Calu3 (cell line): ENCODE measurements at regions not wholly inside any gene's neighbourhood (a gene's known extent, or its start where the extent isn't known, plus 50 kb on each side); places are given as distances from the start of the nearest gene placed in this dataset.

Experiments used
- BruUV-seq: library from RNA; stranded (reverse); fragments of 400-500 nt; replicated peaks from 2 replicates; lab custom pipeline; 2021; lab: Mats Ljungman, UMichigan
- CTCF ChIA-PET: fragments of 300-600 bp; sonication (Branson Sonifier 250); formaldehyde crosslinking; loops from one replicate; lab custom pipeline; 2022; ENCODE audit warnings: antibody characterized with exemption; lab: Charles Lee
- DNase-seq: peaks from one replicate; pipeline ENCODE4 v3.0.0; 2022
- H3K27ac Mint-ChIP-seq: one replicate; pipeline ENCODE4 v1.8.0; 2022; ENCODE audit warnings: mixed read lengths; ENCODE audit not compliant: unreplicated experiment
- H3K27me3 Mint-ChIP-seq: one replicate; pipeline ENCODE4 v1.8.0; 2022; ENCODE audit warnings: mixed read lengths; ENCODE audit not compliant: unreplicated experiment
- H3K36me3 Mint-ChIP-seq: one replicate; pipeline ENCODE4 v1.8.0; 2022; ENCODE audit warnings: mild to moderate bottlenecking, moderate library complexity, mixed read lengths; ENCODE audit not compliant: insufficient read depth, unreplicated experiment
- H3K4me1 Mint-ChIP-seq: one replicate; pipeline ENCODE4 v1.8.0; 2022; ENCODE audit warnings: mild to moderate bottlenecking, low read depth, mixed read lengths; ENCODE audit not compliant: unreplicated experiment
- H3K4me3 Mint-ChIP-seq: one replicate; pipeline ENCODE4 v1.8.0; 2022; ENCODE audit warnings: mild to moderate bottlenecking, low read depth, moderate library complexity, mixed read lengths; ENCODE audit not compliant: unreplicated experiment
- H3K9me3 Mint-ChIP-seq: one replicate; pipeline ENCODE4 v1.8.0; 2022; ENCODE audit warnings: low read depth, mixed read lengths; ENCODE audit not compliant: unreplicated experiment
- intact Hi-C: fragments of 100-400 bp; cut with micrococcal nuclease; formaldehyde crosslinking; loops from one replicate; pipeline ENCODE4 v1.10.0; 2022; ENCODE audit not compliant: unreplicated experiment
- TF ChIP-seq, protein P1 (sequence below): fragments of 200-600 bp; IDR thresholded peaks from one replicate; pipeline ENCODE4 v1.8.0; 2022; ENCODE audit warnings: antibody characterized with exemption; ENCODE audit not compliant: unreplicated experiment

DNA sequence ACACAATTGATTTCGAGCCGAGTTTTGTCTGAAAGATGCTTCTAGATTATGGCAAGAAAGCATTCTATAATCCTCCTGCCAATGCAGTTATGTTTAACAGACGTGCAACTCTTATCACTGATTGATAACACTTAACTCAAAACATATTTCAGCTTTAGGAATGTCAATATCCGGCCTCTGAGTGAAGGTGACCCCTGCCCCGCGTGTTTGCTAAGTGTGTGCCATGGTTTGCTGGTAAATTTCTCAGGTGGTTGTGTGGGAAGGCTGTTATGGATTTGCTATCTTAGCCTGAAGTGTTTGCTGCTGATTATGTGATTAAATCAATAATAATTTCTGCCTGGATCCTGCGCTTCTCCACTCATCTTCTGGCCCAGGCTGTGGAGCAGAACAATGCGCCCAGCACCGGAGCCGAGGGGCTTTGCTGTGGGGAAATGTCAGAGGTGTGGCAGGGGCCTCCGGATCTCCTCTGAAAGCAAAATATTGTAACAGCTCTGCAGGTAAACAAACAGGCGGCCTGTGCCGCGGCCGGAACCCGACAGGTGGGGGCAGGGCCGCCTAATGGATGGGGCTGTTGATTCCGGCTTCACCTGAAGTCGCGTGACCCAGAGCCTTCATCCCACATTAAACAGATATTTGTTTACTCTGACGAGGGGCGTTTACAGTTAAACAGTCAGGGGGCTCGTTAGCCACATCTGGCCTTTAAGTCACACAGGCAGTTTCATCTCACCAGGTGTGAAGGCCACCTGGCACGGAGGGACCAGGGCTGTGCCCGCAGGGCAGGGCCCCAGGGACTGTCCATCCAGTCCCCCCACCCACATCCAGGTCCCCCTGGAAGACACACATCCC lies 210.7 kb upstream of the SALL3 start:
- no peak for DNase-seq
- CTCF ChIA-PET = no interaction called here
- no TSS peak for BruUV-seq
- Mint-ChIP-seq H3K36me3 (no peaks in the 10 kb centered on the region), H3K27me3 (no peaks in the 10 kb centered on the region), H3K4me3 (no peak overlapping the region), H3K27ac (no peak overlapping the region), H3K4me1 (no peaks in the 10 kb centered on the region), H3K9me3 (peaks cover 2% of the 10 kb centered on the region)
- intact Hi-C loops = no loop called here
- TF ChIP-seq, protein P1, sequence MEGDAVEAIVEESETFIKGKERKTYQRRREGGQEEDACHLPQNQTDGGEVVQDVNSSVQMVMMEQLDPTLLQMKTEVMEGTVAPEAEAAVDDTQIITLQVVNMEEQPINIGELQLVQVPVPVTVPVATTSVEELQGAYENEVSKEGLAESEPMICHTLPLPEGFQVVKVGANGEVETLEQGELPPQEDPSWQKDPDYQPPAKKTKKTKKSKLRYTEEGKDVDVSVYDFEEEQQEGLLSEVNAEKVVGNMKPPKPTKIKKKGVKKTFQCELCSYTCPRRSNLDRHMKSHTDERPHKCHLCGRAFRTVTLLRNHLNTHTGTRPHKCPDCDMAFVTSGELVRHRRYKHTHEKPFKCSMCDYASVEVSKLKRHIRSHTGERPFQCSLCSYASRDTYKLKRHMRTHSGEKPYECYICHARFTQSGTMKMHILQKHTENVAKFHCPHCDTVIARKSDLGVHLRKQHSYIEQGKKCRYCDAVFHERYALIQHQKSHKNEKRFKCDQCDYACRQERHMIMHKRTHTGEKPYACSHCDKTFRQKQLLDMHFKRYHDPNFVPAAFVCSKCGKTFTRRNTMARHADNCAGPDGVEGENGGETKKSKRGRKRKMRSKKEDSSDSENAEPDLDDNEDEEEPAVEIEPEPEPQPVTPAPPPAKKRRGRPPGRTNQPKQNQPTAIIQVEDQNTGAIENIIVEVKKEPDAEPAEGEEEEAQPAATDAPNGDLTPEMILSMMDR = no peak

DNA sequence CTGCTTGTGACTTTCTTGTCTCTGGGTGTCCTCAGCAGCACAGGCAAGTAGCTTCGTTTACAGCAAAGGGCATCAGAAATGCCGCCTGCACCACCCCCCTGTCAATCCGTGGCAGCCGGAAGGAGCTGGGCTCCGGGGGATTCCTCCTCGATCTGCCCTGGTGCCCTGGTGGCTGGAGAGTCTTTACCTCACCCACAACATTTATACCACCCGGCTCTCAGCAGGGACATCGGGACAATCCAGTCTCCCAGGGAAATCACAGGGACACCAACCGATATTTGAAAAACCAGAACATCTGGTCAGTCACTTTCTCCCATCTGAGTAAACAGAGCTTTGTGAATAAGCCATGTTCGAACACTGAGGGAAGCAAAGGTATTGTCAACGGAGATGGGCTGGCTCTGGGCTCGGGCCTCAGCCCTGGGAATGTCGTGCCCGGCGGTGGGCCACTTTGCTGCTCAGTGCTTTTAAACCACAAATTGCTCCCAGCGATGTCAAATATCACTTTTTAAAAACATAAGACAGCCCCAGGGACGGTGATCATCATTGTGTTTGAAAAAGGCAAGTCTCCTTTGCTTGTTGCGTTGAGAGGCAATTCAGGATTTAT lies 210.0 kb upstream of the SALL3 start:
- Mint-ChIP-seq H3K9me3 (peaks cover 2% of the 10 kb centered on the region), H3K27ac (no peak overlapping the region), H3K4me1 (no peaks in the 10 kb centered on the region), H3K27me3 (no peaks in the 10 kb centered on the region), H3K4me3 (no peak overlapping the region), H3K36me3 (no peaks in the 10 kb centered on the region)
- intact Hi-C loops = no loop called here
- no peak for DNase-seq
- no TSS peak for BruUV-seq
- CTCF ChIA-PET = no interaction called here
- TF ChIP-seq, protein P1 = no peak

DNA sequence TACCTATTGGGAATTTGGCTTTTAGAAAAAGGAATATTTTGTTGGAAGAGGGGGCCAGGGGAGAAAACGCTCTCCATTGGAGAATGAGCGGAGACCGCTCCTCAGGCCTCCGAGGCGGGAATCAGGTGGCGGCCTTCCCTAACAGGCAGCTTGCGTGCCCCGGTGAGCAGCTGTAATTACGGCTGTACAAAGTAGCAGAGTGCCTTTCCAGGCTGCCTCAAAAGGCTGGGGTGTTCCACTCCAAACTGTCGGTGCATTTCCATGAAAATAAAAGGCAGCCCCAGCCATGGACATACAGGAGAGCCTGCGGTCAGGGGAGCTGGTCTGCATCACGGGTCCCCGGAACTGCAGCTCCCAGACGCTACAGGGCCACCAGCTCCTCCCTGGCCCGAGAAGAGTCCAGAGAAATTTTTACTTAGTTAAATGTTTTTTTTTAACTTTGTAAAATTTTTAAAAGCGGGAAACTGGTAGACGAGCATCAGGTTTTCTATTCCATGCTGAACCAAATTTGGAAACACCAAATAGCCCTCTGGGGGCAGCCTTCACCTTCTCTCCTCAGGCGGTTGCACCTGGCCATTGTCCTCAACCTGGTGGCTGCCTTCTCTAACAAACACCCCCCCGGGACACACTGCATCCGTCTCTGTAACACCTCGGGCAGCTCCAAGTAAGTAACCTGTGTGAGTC lies 209.3 kb upstream of the SALL3 start:
- TF ChIP-seq, protein P1 = no peak
- CTCF ChIA-PET = no interaction called here
- H3K4me3 Mint-ChIP-seq = no peak overlapping the region
- H3K9me3 Mint-ChIP-seq = peaks cover 3% of the 10 kb centered on the region
- no TSS peak for BruUV-seq
- H3K27ac Mint-ChIP-seq = no peak overlapping the region
- no peaks in the 10 kb centered on the region for H3K36me3 Mint-ChIP-seq
- H3K4me1 Mint-ChIP-seq = no peaks in the 10 kb centered on the region
- intact Hi-C loops = no loop called here
- no peak for DNase-seq
- no peaks in the 10 kb centered on the region for H3K27me3 Mint-ChIP-seq

DNA sequence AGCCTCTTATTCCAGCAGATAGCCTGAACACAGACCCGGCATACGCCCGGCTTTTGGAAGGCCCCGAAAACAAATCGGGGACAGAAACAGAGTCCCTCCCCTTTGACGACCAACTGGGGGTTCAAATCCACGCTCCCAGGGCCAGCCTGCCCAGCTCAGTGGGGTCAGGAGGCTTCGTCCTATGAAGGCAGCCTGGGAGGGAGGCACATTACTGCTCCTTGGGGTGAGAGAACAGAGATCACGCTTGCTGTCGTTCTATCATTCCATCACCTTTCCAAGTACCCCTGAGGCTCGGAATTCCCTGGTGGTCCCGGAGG lies 208.8 kb upstream of the SALL3 start:
- Mint-ChIP-seq H3K27me3 (no peaks in the 10 kb centered on the region), H3K4me1 (no peaks in the 10 kb centered on the region), H3K9me3 (peaks cover 4% of the 10 kb centered on the region), H3K27ac (no peak overlapping the region), H3K4me3 (no peak overlapping the region), H3K36me3 (no peaks in the 10 kb centered on the region)
- CTCF ChIA-PET = no interaction called here
- intact Hi-C loops = no loop called here
- DNase-seq = no peak
- TF ChIP-seq, protein P1 = no peak
- BruUV-seq = no TSS peak
